Testis (tissue), 2 donors: ENCODE measurements at regions not wholly inside any gene's neighbourhood (a gene's known extent, or its start where the extent isn't known, plus 50 kb on each side); places are given as distances from the start of the nearest gene placed in this dataset.

ENCODE experiments used
- CTCF ChIP-seq, 3 experiments: fragments of 450-650 bp in 2 of 3; fragments of 200-600 bp in 1 of 3; sonication (generic) in 1 of 3; IDR thresholded peaks; one replicate each; pipeline ENCODE4 v1.5.1; 2016 to 2019; ENCODE audit warnings: antibody characterized with exemption in 3 of 3, mild to moderate bottlenecking in 2 of 3, moderate library complexity in 1 of 3
- POLR2A ChIP-seq: fragments of 450-650 bp; IDR thresholded peaks from one replicate; pipeline ENCODE4 v1.6.1; 2017; ENCODE audit warnings: antibody characterized with exemption, mild to moderate bottlenecking, moderate library complexity

- no peak for TF ChIP-seq POLR2A
- TF ChIP-seq CTCF (IDR thresholded peaks at IDR 0.05), result no peak
Measured at GRCh38 chr11:105449100-105449734, 160.7 kb upstream of the GRIA4 start.
